H1 (cell line): ENCODE measurements at regions not wholly inside any gene's neighbourhood (a gene's known extent, or its start where the extent isn't known, plus 50 kb on each side); places are given as distances from the start of the nearest gene placed in this dataset.

Experiments used
- CTCF ChIA-PET: fragments of 300-600 bp; sonication (Branson Sonifier 250); formaldehyde crosslinking; loops from one replicate; lab custom pipeline; 2021; ENCODE audit not compliant: partially characterized antibody; lab: Charles Lee
- POLR2A ChIA-PET: fragments of 300-600 bp; sonication (Branson Sonifier 250); formaldehyde crosslinking; loops from one replicate; lab custom pipeline; 2021; ENCODE audit warnings: inconsistent platforms; ENCODE audit not compliant: partially characterized antibody; lab: Charles Lee
- DNase-seq, 2 experiments: peaks; one replicate each; pipeline versions ENCODE4 v3.0.0 to v3.0.0-alpha.2; 2010 to 2022; ENCODE audit warnings: low spot score in 2 of 2, low read depth in 1 of 2, mixed read lengths in 1 of 2
- FAIRE-seq: peaks from 2 replicates; lab custom pipeline; 2011; peaks lifted over from hg19 to GRCh38; lab: Jason Lieb, UNC
- H2AFZ ChIP-seq: 2 replicates; pipeline ENCODE4 v1.8.1; 2012; ENCODE audit warnings: low read length, inconsistent platforms
- H2AK5ac ChIP-seq: 2 replicates; pipeline ENCODE4 v1.6.1; 2013; ENCODE audit warnings: low read depth, low read length
- H2BK120ac ChIP-seq: replicated peaks from 2 replicates; pipeline ENCODE3; 2013; ENCODE audit warnings: low read depth, low read length, inconsistent platforms
- H2BK12ac ChIP-seq: 2 replicates; pipeline ENCODE4 v1.6.1; 2013; ENCODE audit warnings: low read depth, low read length
- H2BK15ac ChIP-seq: 2 replicates; pipeline ENCODE4 v1.6.1; 2013; ENCODE audit warnings: low read length
- H2BK20ac ChIP-seq: 2 replicates; pipeline ENCODE4 v1.6.1; 2013; ENCODE audit warnings: low read length
- H2BK5ac ChIP-seq: 2 replicates; pipeline ENCODE4 v1.6.1; 2013; ENCODE audit warnings: low read depth, low read length
- H3K14ac ChIP-seq: 2 replicates; pipeline ENCODE4 v1.6.1; 2013; ENCODE audit warnings: inconsistent platforms; ENCODE audit not compliant: insufficient read length
- H3K18ac ChIP-seq: 2 replicates; pipeline ENCODE4 v1.6.1; 2013; ENCODE audit warnings: low read length; ENCODE audit errors: extremely low read depth
- H3K23ac ChIP-seq: 2 replicates; pipeline ENCODE4 v1.6.1; 2013; ENCODE audit warnings: inconsistent platforms; ENCODE audit not compliant: insufficient read length
- H3K23me2 ChIP-seq: 2 replicates; pipeline ENCODE4 v1.6.1; 2013; ENCODE audit warnings: low read depth, low read length
- H3K27ac ChIP-seq: 2 replicates; pipeline ENCODE4 v1.6.1; 2011; ENCODE audit warnings: low read depth, low read length, inconsistent platforms
- H3K27me3 ChIP-seq, 4 experiments: replicated peaks in 1 of 4; 1 replicate in 1 of 4; 2 replicates in 3 of 4; pipeline versions ENCODE4 v1.6.1 to v1.8.1; 2011 to 2013; ENCODE audit warnings: low read length in 3 of 4, mild to moderate bottlenecking in 3 of 4, inconsistent platforms in 2 of 4, mixed read lengths in 2 of 4, moderate library complexity in 1 of 4; ENCODE audit not compliant: control insufficient read depth in 3 of 4, insufficient read depth in 3 of 4; ENCODE audit errors: extremely low read depth in 1 of 4
- H3K36me3 ChIP-seq, 4 experiments: 2 replicates each; pipeline versions ENCODE4 v1.6.1 to v1.8.1; 2011 to 2013; ENCODE audit warnings: mild to moderate bottlenecking in 4 of 4, low read length in 3 of 4, moderate library complexity in 2 of 4, control low read depth in 1 of 4, inconsistent platforms in 1 of 4; ENCODE audit not compliant: insufficient read depth in 4 of 4, control insufficient read depth in 2 of 4
- H3K4ac ChIP-seq: replicated peaks from 2 replicates; pipeline ENCODE3; 2013; ENCODE audit warnings: low read length, low read depth, mixed read lengths, inconsistent platforms; ENCODE audit not compliant: insufficient read length
- H3K4me1 ChIP-seq, 4 experiments: replicated peaks in 1 of 4; 1 replicate in 1 of 4; 2 replicates in 3 of 4; pipeline versions ENCODE4 v1.6.1 to v1.8.1; 2011 to 2013; ENCODE audit warnings: low read length in 3 of 4, inconsistent platforms in 2 of 4, mixed read lengths in 1 of 4; ENCODE audit not compliant: insufficient read depth in 4 of 4, control insufficient read depth in 3 of 4
- H3K4me2 ChIP-seq, 2 experiments: 2 replicates each; pipeline versions ENCODE4 v1.6.1 to v1.8.1; 2011 to 2013; ENCODE audit warnings: low read depth in 2 of 2, low read length in 2 of 2, control low read depth in 1 of 2, inconsistent platforms in 1 of 2, mild to moderate bottlenecking in 1 of 2; ENCODE audit not compliant: insufficient read depth in 1 of 2
- H3K4me3 ChIP-seq, 4 experiments: fragments of 200-600, 300-600 bp in 1 of 4; sonication (generic), shearing (Covaris generic), sonication (Bioruptor Twin) in 1 of 4; 2 replicates each; pipeline versions ENCODE4 v1.5.1 to v1.8.1; 2011 to 2016; ENCODE audit warnings: low read length in 4 of 4, low read depth in 3 of 4, control low read depth in 2 of 4, inconsistent platforms in 2 of 4, mild to moderate bottlenecking in 2 of 4, mixed read lengths in 1 of 4, moderate library complexity in 1 of 4; ENCODE audit not compliant: insufficient read depth in 2 of 4; ENCODE audit errors: extremely low read depth in 1 of 4
- H3K56ac ChIP-seq: replicated peaks from 2 replicates; pipeline ENCODE3; 2013; ENCODE audit warnings: low read depth, mild to moderate bottlenecking, mixed read lengths, low read length, inconsistent platforms; ENCODE audit not compliant: insufficient read length
- H3K79me1 ChIP-seq: 2 replicates; pipeline ENCODE4 v1.6.1; 2013; ENCODE audit warnings: low read depth, low read length, control low read depth
- H3K79me2 ChIP-seq, 2 experiments: 2 replicates each; pipeline versions ENCODE4 v1.6.1 to v1.8.1; 2012 to 2013; ENCODE audit warnings: low read length in 2 of 2, mild to moderate bottlenecking in 2 of 2, inconsistent platforms in 1 of 2; ENCODE audit not compliant: insufficient read depth in 2 of 2, control insufficient read depth in 1 of 2
- H3K9ac ChIP-seq, 4 experiments: replicated peaks in 1 of 4; 1 replicate in 1 of 4; 2 replicates in 3 of 4; pipeline versions ENCODE4 v1.6.1 to v1.8.1; 2011 to 2013; ENCODE audit warnings: low read depth in 3 of 4, low read length in 3 of 4, control low read depth in 2 of 4, mild to moderate bottlenecking in 2 of 4, moderate library complexity in 2 of 4, inconsistent platforms in 1 of 4; ENCODE audit errors: extremely low read depth in 1 of 4
- H3K9me3 ChIP-seq, 2 experiments: 2 replicates each; pipeline versions ENCODE4 v1.6.1 to v1.8.1; 2012 to 2013; ENCODE audit warnings: mild to moderate bottlenecking in 2 of 2, moderate library complexity in 2 of 2, control low read depth in 1 of 2, inconsistent platforms in 1 of 2, low read depth in 1 of 2, low read length in 1 of 2, mixed read lengths in 1 of 2; ENCODE audit not compliant: insufficient read depth in 2 of 2
- H4K20me1 ChIP-seq, 2 experiments: replicated peaks in 1 of 2; 2 replicates each; pipeline versions ENCODE3 to v1.8.1; 2011 to 2013; ENCODE audit warnings: inconsistent platforms in 2 of 2, low read length in 2 of 2, mild to moderate bottlenecking in 1 of 2; ENCODE audit not compliant: insufficient read depth in 2 of 2, control insufficient read depth in 1 of 2
- H4K5ac ChIP-seq: 2 replicates; pipeline ENCODE4 v1.6.1; 2013; ENCODE audit warnings: low read length, low read depth, mixed read lengths, inconsistent platforms; ENCODE audit not compliant: insufficient read length
- H4K8ac ChIP-seq: 2 replicates; pipeline ENCODE4 v1.8.0; 2013; ENCODE audit warnings: mild to moderate bottlenecking, moderate library complexity, low read length, inconsistent platforms; ENCODE audit not compliant: insufficient read depth; ENCODE audit errors: extremely low read depth
- H4K91ac ChIP-seq: replicated peaks from 2 replicates; pipeline ENCODE3; 2013; ENCODE audit warnings: low read length, mixed read lengths, inconsistent platforms; ENCODE audit not compliant: insufficient read length
- CHD1 ChIP-seq: IDR thresholded peaks from 2 replicates; pipeline ENCODE4 v1.6.1; 2012; ENCODE audit warnings: low read depth, low read length, improper control_type of control experiment
- EP300 ChIP-seq, 2 experiments: IDR thresholded peaks; 1 replicate in 1 of 2; 2 replicates in 1 of 2; pipeline ENCODE4 v1.6.1; 2011 to 2012; ENCODE audit warnings: low read depth in 2 of 2, low read length in 2 of 2, mild to moderate bottlenecking in 2 of 2, borderline replicate concordance in 1 of 2, inconsistent platforms in 1 of 2, moderate library complexity in 1 of 2
- whole genome bisulfite sequencing, 2 experiments: shearing (Covaris generic) in 1 of 2; methylation state at CpG; one replicate each; pipeline versions ENCODE4 v1.1.6 to v1.1.7; 2013 to 2015; ENCODE audit warnings: low lambda C conversion rate in 2 of 2, mixed read lengths in 2 of 2, inconsistent platforms in 1 of 2, low coverage in 1 of 2, missing lambda C conversion rate in 1 of 2; ENCODE audit not compliant: insufficient replicate concordance in 2 of 2, insufficient coverage in 1 of 2, insufficient read length in 1 of 2; ENCODE audit errors: extremely low coverage in 1 of 2, missing lambda C conversion rate in 1 of 2; 5-methylcytosine and 5-hydroxymethylcytosine counted together
- TF ChIP-seq, protein P1 (sequence below): IDR thresholded peaks from 2 replicates; pipeline ENCODE4 v1.6.1; 2011; ENCODE audit warnings: low read length, improper control_type of control experiment

DNA sequence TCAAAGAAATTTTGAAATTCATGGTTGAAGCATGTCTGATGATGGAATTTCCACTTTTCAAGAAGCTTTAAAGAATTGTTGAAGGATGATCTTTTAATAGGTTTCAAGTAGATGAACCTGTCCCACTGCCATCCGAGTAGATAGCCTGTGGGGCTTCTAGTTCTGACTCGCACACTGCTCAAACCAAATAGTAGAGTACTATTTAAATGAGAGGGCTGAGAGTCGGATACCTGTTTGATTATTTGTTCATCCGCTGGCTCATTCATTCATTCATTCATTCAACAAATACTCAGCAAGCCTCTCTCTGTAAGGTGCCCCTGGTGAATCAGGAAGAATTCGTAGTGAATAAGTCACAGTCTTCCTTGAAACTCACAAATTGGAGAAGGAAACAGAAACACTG lies 108.2 kb upstream of the IRX5 start:
- FAIRE-seq = no peak
- H2BK20ac ChIP-seq = no peak overlapping the region
- no peaks in the 10 kb centered on the region for H3K79me2 ChIP-seq
- ChIA-PET CTCF (no interaction called here), POLR2A (no interaction called here)
- WGBS, 2 experiments = 97% methylated on average over 5 of the region's 5 CpGs; no CpG with 5 or more reads in 1 of the 2 experiments
- H3K79me1 ChIP-seq = no peaks in the 10 kb centered on the region
- no peaks in the 10 kb centered on the region for H3K27me3 ChIP-seq
- H3K4me2 ChIP-seq = no peak overlapping the region
- H3K27ac ChIP-seq = no peak overlapping the region
- H3K23ac ChIP-seq = no peak overlapping the region
- no peak overlapping the region for H4K5ac ChIP-seq
- no peak overlapping the region for H3K9ac ChIP-seq
- H3K18ac ChIP-seq = no peak overlapping the region
- no peak overlapping the region for H2BK12ac ChIP-seq
- no peak overlapping the region for H2BK15ac ChIP-seq
- H2AK5ac ChIP-seq = no peak overlapping the region
- H4K20me1 ChIP-seq = no peaks in the 10 kb centered on the region
- H3K4me1 ChIP-seq = peaks cover 1 to 9% (median 3%) of the 10 kb centered on the region in 4 experiments; a peak in 3 of 7 replicates
- H3K56ac ChIP-seq = no peak overlapping the region
- H2AFZ ChIP-seq = no peak overlapping the region
- no peaks in the 10 kb centered on the region for H3K36me3 ChIP-seq
- H4K91ac ChIP-seq = no peak overlapping the region
- H3K9me3 ChIP-seq = no peaks in the 10 kb centered on the region; a peak in 1 of 4 replicates
- no peak overlapping the region for H3K14ac ChIP-seq
- no peaks in the 10 kb centered on the region for H3K23me2 ChIP-seq
- TF ChIP-seq, protein P1, sequence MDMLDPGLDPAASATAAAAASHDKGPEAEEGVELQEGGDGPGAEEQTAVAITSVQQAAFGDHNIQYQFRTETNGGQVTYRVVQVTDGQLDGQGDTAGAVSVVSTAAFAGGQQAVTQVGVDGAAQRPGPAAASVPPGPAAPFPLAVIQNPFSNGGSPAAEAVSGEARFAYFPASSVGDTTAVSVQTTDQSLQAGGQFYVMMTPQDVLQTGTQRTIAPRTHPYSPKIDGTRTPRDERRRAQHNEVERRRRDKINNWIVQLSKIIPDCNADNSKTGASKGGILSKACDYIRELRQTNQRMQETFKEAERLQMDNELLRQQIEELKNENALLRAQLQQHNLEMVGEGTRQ = no peak
- no peak for TF ChIP-seq EP300 (IDR thresholded peaks at IDR 0.05; ENCODE audit: borderline replicate concordance in 1 of 2, low read depth in 2 of 2, low read length in 2 of 2)
- no peak for TF ChIP-seq CHD1
- TF ChIP-seq, all 59 proteins: peak for 0
- Histone ChIP-seq H4K8ac (no peak overlapping the region), H3K4ac (no peak overlapping the region), H2BK5ac (no peak overlapping the region), H2BK120ac (no peak overlapping the region), H3K4me3 (no peak overlapping the region)
- no peak for DNase-seq
